H1 (cell line): ENCODE measurements at regions not wholly inside any gene's neighbourhood (a gene's known extent, or its start where the extent isn't known, plus 50 kb on each side); places are given as distances from the start of the nearest gene placed in this dataset.

Source experiments
- CTCF ChIP-seq, 3 experiments: IDR thresholded peaks; 1 replicate in 2 of 3; 2 replicates in 1 of 3; pipeline versions ENCODE4 v1.5.1 to v1.6.1; 2011; ENCODE audit warnings: low read length in 3 of 3, mild to moderate bottlenecking in 3 of 3, inconsistent platforms in 2 of 3, low read depth in 1 of 3, moderate library complexity in 1 of 3; ENCODE audit not compliant: insufficient read depth in 1 of 3; ENCODE audit errors: control extremely low read depth in 1 of 3
- GTF2F1 ChIP-seq: IDR thresholded peaks from 2 replicates; pipeline ENCODE4 v1.6.1; 2012; ENCODE audit warnings: low read depth, low read length, improper control_type of control experiment, borderline replicate concordance
- RXRA ChIP-seq: IDR thresholded peaks from 2 replicates; pipeline ENCODE4 v1.6.1; 2011; ENCODE audit warnings: low read depth, mild to moderate bottlenecking, low read length, moderate library complexity; ENCODE audit not compliant: insufficient read depth

GRCh38 chr12:17371491-17372215, 718.3 kb downstream of the RERGL start (continued):
- TF ChIP-seq RXRA: no peak
- TF ChIP-seq CTCF (IDR thresholded peaks at IDR 0.05; ENCODE audit: control extremely low read depth in 1 of 3, insufficient read depth in 1 of 3, low read depth in 1 of 3, low read length in 3 of 3): no peak
- no peak for TF ChIP-seq GTF2F1
